HFFc6 (cell line): ENCODE measurements at regions not wholly inside any gene's neighbourhood (a gene's known extent, or its start where the extent isn't known, plus 50 kb on each side); places are given as distances from the start of the nearest gene placed in this dataset.

Experiments used
- DNase-seq: peaks from one replicate; pipeline ENCODE4 v3.0.0-alpha.2; 2018
- H3K27ac Mint-ChIP-seq: 2 replicates; pipeline ENCODE4 v1.8.0; 2020; ENCODE audit warnings: mild to moderate bottlenecking, mixed read lengths
- H3K27me3 Mint-ChIP-seq: 2 replicates; pipeline ENCODE4 v1.8.0; 2021; ENCODE audit warnings: mild to moderate bottlenecking, moderate library complexity, mixed read lengths; ENCODE audit not compliant: insufficient read depth
- H3K36me3 Mint-ChIP-seq: 2 replicates; pipeline ENCODE4 v1.8.0; 2021; ENCODE audit warnings: low read depth, mixed read lengths
- H3K4me1 Mint-ChIP-seq: 2 replicates; pipeline ENCODE4 v1.8.0; 2020; ENCODE audit warnings: low read depth, mixed read lengths
- H3K4me3 Mint-ChIP-seq: 2 replicates; pipeline ENCODE4 v1.8.0; 2020; ENCODE audit warnings: mild to moderate bottlenecking, moderate library complexity, mixed read lengths
- H3K9me3 Mint-ChIP-seq: 2 replicates; pipeline ENCODE4 v1.8.0; 2020; ENCODE audit warnings: mild to moderate bottlenecking, mixed read lengths
- TF ChIP-seq, protein P1 (sequence below): fragments of 200-600 bp; sonication (generic); IDR thresholded peaks from 2 replicates; pipeline ENCODE4 v1.5.0; 2021; ENCODE audit warnings: antibody characterized with exemption, mild to moderate bottlenecking

DNA sequence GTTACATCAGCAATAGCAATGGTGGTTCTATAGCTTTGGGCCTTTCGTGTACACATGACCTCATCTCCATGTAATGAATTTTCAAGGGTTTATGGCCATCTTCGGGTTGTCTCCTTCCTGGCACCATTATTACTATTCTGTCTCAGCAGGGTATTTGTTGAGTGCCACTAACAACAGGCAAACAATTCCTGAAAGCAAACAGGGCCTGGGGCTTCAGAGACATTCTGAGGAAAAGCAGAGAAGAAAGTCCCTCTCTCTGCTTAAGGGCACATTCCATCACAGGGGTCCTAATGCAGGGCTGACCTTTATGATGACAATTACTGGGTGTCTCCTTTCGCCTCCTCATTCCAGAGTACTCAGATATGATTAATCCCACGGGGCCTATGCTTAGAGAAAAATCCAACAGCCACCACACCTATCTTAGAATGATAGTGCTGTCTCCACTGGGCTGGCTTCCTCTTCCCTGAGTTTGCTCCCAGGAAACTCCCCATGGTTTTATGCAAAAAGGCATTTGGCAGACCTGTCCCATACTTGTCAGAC lies 540.2 kb upstream of the ZNF462 start:
- H3K27ac Mint-ChIP-seq: no peak overlapping the region
- no peak for DNase-seq
- TF ChIP-seq, protein P1, sequence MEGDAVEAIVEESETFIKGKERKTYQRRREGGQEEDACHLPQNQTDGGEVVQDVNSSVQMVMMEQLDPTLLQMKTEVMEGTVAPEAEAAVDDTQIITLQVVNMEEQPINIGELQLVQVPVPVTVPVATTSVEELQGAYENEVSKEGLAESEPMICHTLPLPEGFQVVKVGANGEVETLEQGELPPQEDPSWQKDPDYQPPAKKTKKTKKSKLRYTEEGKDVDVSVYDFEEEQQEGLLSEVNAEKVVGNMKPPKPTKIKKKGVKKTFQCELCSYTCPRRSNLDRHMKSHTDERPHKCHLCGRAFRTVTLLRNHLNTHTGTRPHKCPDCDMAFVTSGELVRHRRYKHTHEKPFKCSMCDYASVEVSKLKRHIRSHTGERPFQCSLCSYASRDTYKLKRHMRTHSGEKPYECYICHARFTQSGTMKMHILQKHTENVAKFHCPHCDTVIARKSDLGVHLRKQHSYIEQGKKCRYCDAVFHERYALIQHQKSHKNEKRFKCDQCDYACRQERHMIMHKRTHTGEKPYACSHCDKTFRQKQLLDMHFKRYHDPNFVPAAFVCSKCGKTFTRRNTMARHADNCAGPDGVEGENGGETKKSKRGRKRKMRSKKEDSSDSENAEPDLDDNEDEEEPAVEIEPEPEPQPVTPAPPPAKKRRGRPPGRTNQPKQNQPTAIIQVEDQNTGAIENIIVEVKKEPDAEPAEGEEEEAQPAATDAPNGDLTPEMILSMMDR: no peak
- peaks cover 26% of the 10 kb centered on the region for H3K9me3 Mint-ChIP-seq
- H3K4me1 Mint-ChIP-seq: no peaks in the 10 kb centered on the region
- no peaks in the 10 kb centered on the region for H3K36me3 Mint-ChIP-seq
- H3K27me3 Mint-ChIP-seq: no peaks in the 10 kb centered on the region; the same call in 1 of the 2 replicates
- no peak overlapping the region for H3K4me3 Mint-ChIP-seq

DNA sequence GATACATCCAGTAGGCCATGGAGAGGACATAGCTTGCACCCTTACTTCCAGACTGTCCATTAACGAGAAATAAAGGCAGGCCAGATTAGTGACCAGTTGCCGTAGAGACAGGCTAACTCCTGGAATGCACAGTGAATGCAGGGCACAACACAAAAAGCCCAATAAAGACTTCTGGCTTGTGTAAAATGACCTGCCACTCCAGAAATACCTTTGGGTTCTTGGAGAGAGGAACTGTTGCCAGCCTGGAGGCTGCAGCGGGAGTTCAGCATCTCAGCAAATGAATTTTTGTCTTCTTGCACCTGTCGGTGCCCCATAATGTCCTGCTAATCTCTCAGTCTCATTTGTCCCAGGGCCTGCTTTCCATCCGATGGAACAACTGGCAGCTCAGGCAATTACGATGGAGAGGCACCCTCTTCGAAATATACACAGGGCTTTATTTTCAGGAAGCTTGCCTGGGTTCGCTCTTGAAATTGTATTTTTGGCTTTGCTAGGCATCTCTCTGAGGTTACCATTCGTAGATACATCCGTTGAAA lies 538.8 kb upstream of the ZNF462 start:
- no peak overlapping the region for H3K4me3 Mint-ChIP-seq
- H3K4me1 Mint-ChIP-seq: no peaks in the 10 kb centered on the region
- H3K9me3 Mint-ChIP-seq: peaks cover 26% of the 10 kb centered on the region
- no peak for DNase-seq
- TF ChIP-seq, protein P1: no peak
- H3K27ac Mint-ChIP-seq: no peak overlapping the region
- H3K36me3 Mint-ChIP-seq: no peaks in the 10 kb centered on the region
- no peaks in the 10 kb centered on the region; the same call in 1 of the 2 replicates for H3K27me3 Mint-ChIP-seq

DNA sequence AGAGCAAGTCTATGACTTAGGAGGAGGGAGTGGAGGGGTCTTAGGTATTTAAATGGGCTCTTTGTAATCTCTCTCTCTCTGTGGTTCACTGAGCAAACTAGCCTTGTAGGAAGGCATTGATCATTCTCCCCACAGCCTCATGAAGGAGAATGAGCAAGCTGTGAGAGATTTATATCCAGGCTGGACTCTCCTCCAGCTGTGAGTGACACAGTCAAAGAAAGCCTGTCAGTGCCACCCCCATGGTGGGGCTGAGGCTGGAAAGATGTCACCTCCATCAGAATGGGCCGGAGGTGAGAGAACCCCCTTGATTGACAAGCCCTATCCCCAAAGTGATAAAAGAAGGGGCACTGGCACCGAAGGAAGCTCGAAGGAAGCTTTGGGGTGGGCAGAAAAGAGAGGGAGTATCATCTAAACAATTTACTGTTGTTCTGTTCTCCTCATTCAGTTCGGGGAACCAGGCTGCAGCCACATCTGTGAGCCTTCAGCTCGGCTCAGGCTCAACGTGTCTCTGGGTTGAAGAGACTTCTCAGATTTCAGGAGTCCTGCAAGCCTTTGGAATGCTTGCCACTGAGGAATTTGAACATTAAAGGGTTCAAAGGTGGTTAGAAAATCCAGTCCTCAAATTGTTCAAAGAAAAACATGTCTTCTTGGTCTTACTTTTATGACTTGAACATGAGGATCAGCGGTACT lies 538.2 kb upstream of the ZNF462 start:
- Mint-ChIP-seq H3K27ac (no peak overlapping the region), H3K4me1 (no peaks in the 10 kb centered on the region), H3K27me3 (no peaks in the 10 kb centered on the region; the same call in 1 of the 2 replicates), H3K36me3 (no peaks in the 10 kb centered on the region), H3K4me3 (no peak overlapping the region), H3K9me3 (peaks cover 26% of the 10 kb centered on the region)
- TF ChIP-seq, protein P1: no peak
- no peak for DNase-seq

DNA sequence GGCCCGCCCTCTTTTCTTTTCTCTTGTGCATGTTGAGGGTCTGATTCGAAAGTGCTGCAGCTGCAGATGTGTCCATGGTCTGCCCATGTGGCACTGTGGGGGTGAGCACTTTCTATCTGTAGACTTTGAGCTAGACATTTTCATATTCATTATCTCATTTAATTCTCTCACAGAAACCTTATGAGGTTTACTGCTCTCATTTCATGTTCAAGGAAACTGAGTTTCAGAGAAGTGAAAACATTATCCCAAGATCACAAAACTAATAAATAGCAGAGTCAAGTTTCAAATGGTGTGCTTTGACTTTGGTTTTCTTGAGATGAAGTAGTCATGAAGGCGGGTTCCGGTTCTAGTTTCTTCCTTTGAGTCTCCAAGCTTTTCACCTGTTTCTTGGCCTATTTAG lies 536.5 kb upstream of the ZNF462 start:
- Mint-ChIP-seq H3K4me3 (no peak overlapping the region), H3K27ac (no peak overlapping the region), H3K27me3 (no peaks in the 10 kb centered on the region; the same call in 1 of the 2 replicates), H3K4me1 (no peaks in the 10 kb centered on the region), H3K36me3 (no peaks in the 10 kb centered on the region), H3K9me3 (peaks cover 26% of the 10 kb centered on the region)
- no peak for DNase-seq
- TF ChIP-seq, protein P1: no peak

DNA sequence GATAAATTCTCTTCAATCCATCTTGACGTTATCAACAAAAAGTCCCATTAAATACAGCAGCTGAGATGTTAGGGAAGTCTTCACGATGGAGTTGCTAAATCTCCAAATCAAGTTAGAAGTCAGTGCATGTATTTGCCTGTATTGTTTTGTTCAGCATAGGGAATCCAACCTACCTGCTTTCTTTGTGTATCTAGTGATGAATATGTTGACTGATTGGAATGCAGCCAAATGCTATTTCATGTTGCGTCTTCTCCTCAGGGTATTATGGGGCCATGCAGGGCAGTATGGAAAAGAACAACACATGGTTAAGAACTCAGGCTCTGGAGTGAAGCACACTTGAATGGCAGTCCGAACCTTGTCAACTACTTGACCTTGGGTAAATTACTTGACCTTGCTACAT lies 529.5 kb upstream of the ZNF462 start:
- H3K36me3 Mint-ChIP-seq: no peaks in the 10 kb centered on the region; the same call in 1 of the 2 replicates
- no peaks in the 10 kb centered on the region for H3K4me1 Mint-ChIP-seq
- peaks cover 32% of the 10 kb centered on the region for H3K9me3 Mint-ChIP-seq
- no peak overlapping the region for H3K4me3 Mint-ChIP-seq
- TF ChIP-seq, protein P1: no peak
- H3K27ac Mint-ChIP-seq: no peak overlapping the region
- no peaks in the 10 kb centered on the region for H3K27me3 Mint-ChIP-seq
- DNase-seq: no peak
